ENCODE measurements at regions not wholly inside any gene's neighbourhood (a gene's known extent, or its start where the extent isn't known, plus 50 kb on each side); places are given as distances from the start of the nearest gene placed in this dataset.

GRCh38 chr4:12286351-12286750, 857.7 kb upstream of the HS3ST1 start:
- no peak for DNase-seq (ENCODE audit: low spot score in 2 of 2)
- FAIRE-seq: no peak

DNA sequence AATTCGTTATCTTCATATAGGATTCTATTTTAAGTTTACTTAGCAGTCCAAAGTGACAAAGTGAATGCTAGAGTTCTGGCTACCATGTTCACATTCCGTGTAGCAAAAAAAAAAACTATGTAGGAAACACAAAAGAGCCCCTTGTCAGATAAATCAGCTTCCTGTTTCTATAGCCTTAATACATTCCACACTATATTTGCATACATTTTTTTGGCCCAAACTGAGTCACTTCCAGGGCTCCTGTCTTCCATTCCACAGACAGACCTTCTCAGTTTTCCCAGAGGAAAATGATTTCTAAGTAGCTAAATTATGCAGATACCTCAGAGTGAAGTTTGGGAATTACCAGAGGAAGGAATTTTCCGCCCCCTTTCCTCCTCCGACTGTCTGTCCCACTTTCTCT, 841.9 kb upstream of the HS3ST1 start:
- no peak for DNase-seq (ENCODE audit: low spot score in 2 of 2)
- no peak for FAIRE-seq

GRCh38 chr4:12265554-12265953, 836.9 kb upstream of the HS3ST1 start:
- no peak for FAIRE-seq

GRCh38 chr4:12260453-12260852, 831.8 kb upstream of the HS3ST1 start:
- FAIRE-seq (no peak), DNase-seq (ENCODE audit: low spot score in 2 of 2) (no peak)

More at GRCh38 chr4:12265554-12265953, 836.9 kb upstream of the HS3ST1 start:
- no peak for DNase-seq (ENCODE audit: low spot score in 2 of 2)

DNA sequence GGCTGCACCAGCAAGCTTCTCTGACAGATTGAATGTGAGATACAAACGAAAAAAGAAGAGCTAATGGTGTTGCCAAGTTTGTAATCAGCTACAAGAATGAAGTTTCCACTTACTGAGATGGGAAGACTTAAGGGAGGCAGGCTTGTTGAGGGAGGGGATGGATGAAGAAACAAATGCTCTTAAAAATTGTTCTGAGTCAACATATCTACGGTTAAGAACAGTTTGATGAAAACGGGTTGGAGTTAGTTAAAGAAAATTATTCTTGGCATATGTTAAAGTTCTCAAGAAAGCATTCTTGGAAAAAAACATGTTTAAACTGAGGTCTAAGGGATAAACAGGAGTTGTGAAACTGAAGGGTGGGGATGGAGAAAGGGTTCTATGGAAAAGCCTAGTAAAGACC, 816.3 kb upstream of the HS3ST1 start:
- FAIRE-seq (no peak), DNase-seq (ENCODE audit: low spot score in 2 of 2) (no peak)

GRCh38 chr4:12242354-12242753, 813.7 kb upstream of the HS3ST1 start:
- FAIRE-seq (no peak), DNase-seq (ENCODE audit: low spot score in 2 of 2) (no peak)

DNA sequence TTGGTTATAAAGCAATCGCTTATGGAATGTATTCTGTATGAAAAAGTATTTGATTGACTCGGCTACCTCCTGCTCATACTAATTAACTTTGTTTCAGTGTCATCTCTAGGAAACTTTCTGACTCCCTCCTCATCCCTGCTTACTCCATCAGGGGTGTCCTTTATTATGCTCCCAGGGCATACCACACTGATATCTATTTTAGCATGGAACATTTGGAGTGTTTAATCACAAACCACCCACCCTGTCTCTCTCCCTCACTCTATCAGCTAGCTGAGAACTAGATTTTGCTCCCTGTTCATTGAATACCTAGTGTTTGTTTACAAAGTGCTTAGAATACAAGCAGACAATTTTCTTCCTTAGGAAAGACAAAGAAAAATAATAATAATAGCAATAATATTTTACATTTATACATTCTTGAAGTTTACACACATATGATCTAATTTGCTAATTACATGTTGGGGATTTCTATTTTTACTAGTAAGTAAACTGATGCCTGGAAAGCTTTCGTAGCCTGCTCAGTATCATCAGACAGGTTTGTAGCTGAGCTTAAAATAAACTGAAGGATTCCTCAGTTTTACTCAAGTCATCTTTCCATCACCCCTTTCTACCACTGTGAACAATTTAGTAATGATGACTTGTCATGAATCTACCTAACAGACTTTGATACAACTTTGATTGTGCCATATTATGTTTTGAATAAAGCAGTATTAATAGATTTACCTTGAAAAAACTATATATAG, 811.4 kb upstream of the HS3ST1 start:
- no peak for FAIRE-seq
- DNase-seq (ENCODE audit: low spot score in 2 of 2): no peak

DNA sequence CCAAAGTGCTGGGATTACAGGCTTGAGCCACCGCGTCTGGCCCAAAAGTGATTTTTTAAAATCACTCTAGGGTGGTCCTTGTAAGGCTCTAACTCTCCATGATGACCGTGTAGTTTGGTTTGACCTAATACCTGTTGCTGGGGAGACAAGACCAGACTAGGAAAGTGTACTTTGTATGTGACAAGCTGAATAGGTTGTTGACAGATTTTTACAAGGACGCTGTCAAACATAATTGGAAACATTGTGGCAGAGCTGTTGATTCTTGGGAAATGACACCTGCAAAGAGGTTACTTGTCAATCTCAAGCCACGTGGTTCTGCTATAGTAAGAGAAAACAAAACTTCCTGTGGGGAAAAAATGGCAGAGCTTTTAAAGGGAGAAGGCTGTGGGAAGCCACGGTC, 802.4 kb upstream of the HS3ST1 start:
- no peak for FAIRE-seq

DNA sequence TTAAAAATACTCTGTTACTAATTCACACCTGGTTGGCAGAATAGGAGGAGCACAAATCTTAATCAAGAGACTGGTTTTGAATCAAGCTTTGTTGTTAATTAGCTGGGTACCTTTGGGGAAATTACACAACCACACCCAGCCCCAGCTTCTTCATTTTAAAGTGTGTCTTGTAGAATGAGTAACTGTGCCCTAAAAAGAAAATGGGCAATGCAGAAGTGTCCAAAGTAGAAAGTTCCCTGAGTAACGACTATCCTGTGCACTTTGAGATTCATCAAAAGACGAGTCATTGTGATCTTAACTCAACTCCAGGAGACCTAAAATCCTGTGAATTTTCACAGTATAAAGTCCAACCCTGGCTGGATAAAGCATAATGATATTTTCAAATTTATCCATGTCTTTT, 792.3 kb upstream of the HS3ST1 start:
- FAIRE-seq (no peak), DNase-seq (ENCODE audit: low spot score in 2 of 2) (no peak)

More for the DNA sequence above, 802.4 kb upstream of the HS3ST1 start:
- no peak for DNase-seq (ENCODE audit: low spot score in 2 of 2)

DNA sequence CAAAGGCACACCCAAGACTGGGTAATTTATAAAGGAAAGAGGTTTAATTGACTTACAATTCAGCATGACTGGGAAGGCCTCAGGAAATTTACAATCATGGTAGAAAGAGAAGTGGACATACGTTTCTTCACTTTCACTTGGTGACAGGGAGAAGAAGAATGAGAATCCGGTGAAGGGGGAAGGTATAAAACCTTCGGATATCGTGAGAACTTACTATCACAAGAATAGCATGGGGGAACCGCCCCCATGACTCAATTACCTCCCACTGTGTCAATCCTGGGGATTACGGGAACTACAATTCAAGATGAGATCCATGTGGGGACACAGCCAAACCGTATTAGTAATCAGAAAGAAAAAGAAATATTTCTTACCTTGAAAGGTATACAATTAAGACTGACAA, 782.9 kb upstream of the HS3ST1 start:
- FAIRE-seq (no peak), DNase-seq (ENCODE audit: low spot score in 2 of 2) (no peak)

- no peak for DNase-seq (ENCODE audit: low spot score in 2 of 2)
- no peak for FAIRE-seq
Observed at GRCh38 chr4:12207396-12207795, 778.7 kb upstream of the HS3ST1 start.

GRCh38 chr4:12206091-12206490, 777.4 kb upstream of the HS3ST1 start:
- DNase-seq (ENCODE audit: low spot score in 2 of 2) (no peak), FAIRE-seq (no peak)

GRCh38 chr4:12203945-12204344, 775.3 kb upstream of the HS3ST1 start:
- DNase-seq (ENCODE audit: low spot score in 2 of 2) (no peak), FAIRE-seq (no peak)

DNA sequence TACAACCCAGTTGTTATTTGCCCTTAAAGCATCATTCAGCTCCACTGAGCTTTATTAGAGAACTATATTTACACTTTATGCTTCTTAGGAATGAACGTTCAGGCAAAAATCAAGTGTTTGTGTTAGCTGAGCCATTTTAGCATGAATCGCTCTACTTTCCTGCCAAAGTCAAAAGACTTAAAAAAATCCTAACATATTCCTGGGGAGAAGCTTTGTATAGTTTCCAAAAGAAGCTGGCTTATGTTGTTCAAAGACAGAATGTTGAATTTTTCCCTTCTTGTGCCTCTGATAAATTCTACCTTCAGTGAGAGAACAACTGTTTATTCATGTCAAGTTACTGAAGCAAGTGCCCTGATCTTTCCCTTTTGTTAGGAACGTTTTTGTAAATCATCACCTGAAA, 771.5 kb upstream of the HS3ST1 start:
- DNase-seq (ENCODE audit: low spot score in 2 of 2): no peak
- FAIRE-seq: no peak

DNA sequence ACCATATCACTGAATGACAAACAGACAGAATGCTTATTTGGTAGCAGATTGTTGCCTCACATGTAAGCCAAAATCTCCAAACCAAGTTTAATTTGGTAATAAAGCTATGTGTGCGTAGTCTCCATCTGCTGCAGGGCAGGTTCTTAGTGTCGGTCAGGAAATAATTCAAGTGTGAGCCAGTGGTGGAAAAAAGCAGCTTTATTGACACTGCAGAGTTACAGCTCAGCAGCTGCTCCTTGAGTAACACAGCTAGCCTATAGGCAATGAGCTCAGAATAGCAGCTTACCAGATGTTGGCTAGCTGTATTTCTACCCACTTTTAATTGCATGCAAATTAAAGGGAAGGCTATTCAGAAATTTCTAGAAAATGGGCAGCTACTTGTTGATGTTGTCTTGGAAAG, 757.8 kb upstream of the HS3ST1 start:
- FAIRE-seq: no peak

DNA sequence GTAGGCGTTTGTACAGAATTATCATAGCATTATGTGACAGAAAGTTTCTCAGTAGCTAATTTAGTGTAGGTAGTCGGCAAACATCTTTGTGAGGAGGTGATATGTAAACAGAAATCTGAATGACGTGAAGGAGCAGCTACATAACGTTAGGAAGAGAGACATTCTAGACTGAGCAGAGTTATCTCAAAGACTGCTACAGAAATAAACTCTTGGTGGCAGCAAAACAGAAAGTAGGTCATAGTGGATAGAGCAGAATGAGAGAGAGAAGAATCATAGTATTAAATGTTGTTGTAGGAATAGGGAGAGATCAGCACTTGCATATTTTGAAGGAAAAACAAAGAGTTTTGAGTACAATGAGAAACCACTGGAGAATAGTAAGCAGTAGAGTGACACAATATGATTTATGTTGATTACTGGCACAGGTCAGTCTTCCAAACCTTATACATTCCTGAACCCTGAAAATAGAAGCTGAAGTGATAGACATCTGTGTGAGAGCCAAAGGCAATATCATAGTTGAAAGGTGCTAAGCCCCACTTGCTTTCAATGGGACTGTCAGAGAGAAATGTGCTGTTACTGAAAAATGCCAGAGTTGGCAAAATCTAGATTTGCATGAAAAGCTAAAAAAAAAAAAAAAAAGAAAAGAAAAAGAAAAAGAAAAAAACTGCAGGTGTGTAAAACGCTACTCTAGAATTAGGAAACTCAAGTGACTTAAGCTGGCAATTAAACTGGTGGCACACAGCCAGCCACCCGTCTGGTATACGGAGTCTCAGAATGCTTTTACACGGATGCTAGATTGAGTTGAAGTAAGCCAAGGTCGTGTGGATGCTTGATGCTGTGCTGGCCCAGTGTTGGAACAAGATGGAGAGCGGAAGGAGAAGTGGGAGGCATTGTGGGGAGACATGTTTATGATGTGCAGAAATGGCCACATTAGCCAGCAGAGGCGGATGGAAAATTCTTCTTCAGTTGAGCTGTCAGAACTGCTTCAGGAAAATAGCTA, 750.2 kb upstream of the HS3ST1 start:
- no peak for DNase-seq (ENCODE audit: low spot score in 2 of 2)
- FAIRE-seq: no peak

More for the DNA sequence above, 757.8 kb upstream of the HS3ST1 start:
- no peak for DNase-seq (ENCODE audit: low spot score in 2 of 2)

- FAIRE-seq: no peak
- no peak for DNase-seq (ENCODE audit: low spot score in 2 of 2)
Observed at GRCh38 chr4:12177416-12177815, 748.7 kb upstream of the HS3ST1 start.

DNA sequence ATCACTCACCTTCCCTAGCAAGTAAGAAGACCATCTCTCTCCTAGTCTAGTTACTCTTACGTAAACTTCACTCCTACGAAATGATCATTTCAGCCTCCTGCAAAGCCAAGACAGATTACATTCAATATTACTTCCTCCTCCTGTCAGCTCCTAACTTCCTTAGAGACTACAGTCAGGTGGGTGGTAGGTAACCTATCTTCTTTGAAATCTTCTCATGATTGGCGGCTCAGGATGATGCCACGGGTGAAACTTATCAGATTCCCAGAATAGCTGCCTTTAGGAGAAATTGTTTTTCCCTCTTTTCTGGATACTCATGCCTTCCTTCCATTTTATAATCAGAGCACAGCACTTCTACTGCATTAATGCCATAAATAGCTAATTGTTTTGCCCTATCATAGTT, 744.8 kb upstream of the HS3ST1 start:
- no peak for DNase-seq (ENCODE audit: low spot score in 2 of 2)
- FAIRE-seq: no peak

- no peak for FAIRE-seq
- no peak for DNase-seq (ENCODE audit: low spot score in 2 of 2)
Observed at GRCh38 chr4:12172198-12172973, 743.7 kb upstream of the HS3ST1 start.

DNA sequence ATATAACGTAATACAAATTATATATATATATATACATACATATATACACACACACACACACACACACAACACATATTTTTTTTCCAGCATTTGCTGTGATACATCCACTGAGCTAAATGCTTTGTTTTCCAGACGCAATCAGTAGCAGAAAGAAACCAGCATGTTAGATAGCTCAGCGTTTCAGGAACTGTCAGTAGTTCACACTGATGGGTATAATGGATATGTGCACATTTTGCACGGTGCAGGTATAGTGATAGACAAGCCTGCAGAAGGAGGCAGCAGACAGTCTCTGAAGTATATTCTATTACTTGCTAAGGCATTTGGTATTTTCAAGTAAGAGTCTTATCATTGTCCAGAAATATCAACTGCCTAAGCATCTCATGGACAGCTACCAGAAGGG, 741.6 kb upstream of the HS3ST1 start:
- no peak for DNase-seq (ENCODE audit: low spot score in 2 of 2)
- no peak for FAIRE-seq

DNA sequence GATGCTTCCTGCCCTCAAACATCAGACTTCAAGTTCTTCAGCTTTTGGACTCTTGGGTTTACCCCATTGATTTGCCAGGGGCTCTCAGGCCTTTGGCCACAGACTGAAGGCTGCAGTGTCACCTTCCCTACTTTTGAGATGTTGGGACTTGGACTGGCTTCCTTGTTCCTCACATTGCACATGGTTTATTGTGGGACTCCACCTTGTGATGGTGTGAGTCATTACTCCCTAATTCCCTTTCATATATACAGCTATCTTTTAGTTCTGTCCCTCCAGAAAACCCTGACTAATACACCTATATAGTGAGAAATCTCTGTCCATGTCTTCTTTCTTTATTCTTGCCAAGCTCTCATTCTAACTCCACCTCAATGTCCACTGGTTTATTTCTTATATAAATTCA, 736.9 kb upstream of the HS3ST1 start:
- DNase-seq (ENCODE audit: low spot score in 2 of 2) (no peak), FAIRE-seq (no peak)

Measured in frontal cortex (tissue), 3 donors.